Left lung (tissue), 4 donors: ENCODE measurements at regions not wholly inside any gene's neighbourhood (a gene's known extent, or its start where the extent isn't known, plus 50 kb on each side); places are given as distances from the start of the nearest gene placed in this dataset.

Experiments
- ATAC-seq: fragments of 200-7000 bp; cut with Tn5 transposase; one replicate; pipeline ENCODE4 v1.9.1; 2020; ENCODE audit warnings: moderate library complexity
- DNase-seq, 4 donors: peaks; one replicate each; pipeline ENCODE4 v3.0.0-alpha.2; 2013 to 2020
- H3K27ac ChIP-seq, 2 donors: fragments of 200-600 bp; sonication (generic) in 1 of 2; one replicate each; pipeline versions ENCODE4 v1.5.0 to v1.8.0; 2020 to 2021
- H3K27me3 ChIP-seq, 2 donors: fragments of 200-600 bp; sonication (generic) in 1 of 2; one replicate each; pipeline versions ENCODE4 v1.5.0 to v1.8.0; 2020 to 2021
- H3K36me3 ChIP-seq, 2 donors: fragments of 200-600 bp; sonication (generic) in 1 of 2; one replicate each; pipeline versions ENCODE4 v1.5.0 to v1.8.0; 2020 to 2021
- H3K4me1 ChIP-seq, 2 donors: fragments of 200-600 bp; one replicate each; pipeline ENCODE4 v1.8.0; 2021
- H3K4me3 ChIP-seq, 2 donors: fragments of 200-600 bp; sonication (generic) in 1 of 2; one replicate each; pipeline versions ENCODE4 v1.5.0 to v1.8.0; 2020 to 2021; ENCODE audit warnings: mild to moderate bottlenecking in 1 of 2
- H3K9me3 ChIP-seq, 2 donors: fragments of 200-600 bp; sonication (generic) in 1 of 2; one replicate each; pipeline versions ENCODE4 v1.5.0 to v1.8.0; 2020 to 2021
- CTCF ChIP-seq, 2 donors: fragments of 200-600 bp; sonication (generic) in 1 of 2; IDR thresholded peaks; one replicate each; pipeline versions ENCODE4 v1.5.0 to v1.8.0; 2021; ENCODE audit warnings: antibody characterized with exemption in 2 of 2
- intact Hi-C, 2 donors: fragments of 100-400 bp; cut with DNase I; formaldehyde crosslinking; loops; one replicate each; pipeline versions ENCODE4 v1.11.2 to v1.14.2; 2022
- donor health status: DM: no; HTN: yes; CAD: no.
- donor health status: DM: no; HTN: no; CAD: no.

- TF ChIP-seq CTCF (IDR thresholded peaks at IDR 0.05), result no peak
- intact Hi-C loops, result no loop called here
Measured at GRCh38 chr3:70815817-70816216, 503.4 kb upstream of the MDFIC2 start.

DNA sequence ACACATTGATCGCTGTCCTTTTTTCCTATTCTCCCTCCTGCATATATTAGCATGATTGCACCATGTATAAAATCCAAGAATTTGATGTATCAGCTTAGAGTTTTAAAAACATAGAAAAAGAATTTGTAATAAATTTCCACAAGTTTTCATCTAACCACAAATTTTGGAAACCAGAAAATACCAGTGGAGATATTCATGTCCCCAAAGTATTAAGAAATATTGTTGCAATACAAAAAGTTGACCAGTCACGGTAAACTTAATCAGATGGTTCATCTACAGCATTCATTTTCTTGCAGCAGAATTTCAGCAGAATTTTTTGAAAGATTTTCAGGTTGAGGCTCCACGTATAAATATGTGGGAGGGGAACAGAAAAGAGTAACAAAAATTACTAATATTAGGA, 500.9 kb upstream of the MDFIC2 start:
- Histone ChIP-seq H3K27me3 (no peaks in the 10 kb centered on the region), H3K4me3 (no peak overlapping the region), H3K4me1 (no peaks in the 10 kb centered on the region), H3K9me3 (peaks cover 0 to 15% of the 10 kb centered on the region in 2 donors), H3K36me3 (no peaks in the 10 kb centered on the region), H3K27ac (no peak overlapping the region)
- ATAC-seq (no peak), DNase-seq (no peak)
- intact Hi-C loops, result no loop called here
- TF ChIP-seq CTCF (IDR thresholded peaks at IDR 0.05), result no peak

More at GRCh38 chr3:70815817-70816216, 503.4 kb upstream of the MDFIC2 start:
- no peak for ATAC-seq
- Histone ChIP-seq H3K27me3 (no peaks in the 10 kb centered on the region), H3K27ac (no peak overlapping the region), H3K4me3 (no peak overlapping the region), H3K9me3 (peaks cover 0 to 15% of the 10 kb centered on the region in 2 donors), H3K4me1 (no peaks in the 10 kb centered on the region), H3K36me3 (no peaks in the 10 kb centered on the region)
- DNase-seq, result no peak

GRCh38 chr3:70811880-70812279, 499.4 kb upstream of the MDFIC2 start:
- Histone ChIP-seq H3K27me3 (no peaks in the 10 kb centered on the region), H3K4me3 (no peak overlapping the region), H3K9me3 (peaks cover 0 to 8% of the 10 kb centered on the region in 2 donors), H3K27ac (no peak overlapping the region), H3K36me3 (no peaks in the 10 kb centered on the region), H3K4me1 (no peaks in the 10 kb centered on the region)
- DNase-seq, result peak in 2 of 4 donors; percentile 44 to 48
- intact Hi-C loops, result no loop called here
- ATAC-seq, result peak; percentile 67
- TF ChIP-seq CTCF (IDR thresholded peaks at IDR 0.05), result no peak

DNA sequence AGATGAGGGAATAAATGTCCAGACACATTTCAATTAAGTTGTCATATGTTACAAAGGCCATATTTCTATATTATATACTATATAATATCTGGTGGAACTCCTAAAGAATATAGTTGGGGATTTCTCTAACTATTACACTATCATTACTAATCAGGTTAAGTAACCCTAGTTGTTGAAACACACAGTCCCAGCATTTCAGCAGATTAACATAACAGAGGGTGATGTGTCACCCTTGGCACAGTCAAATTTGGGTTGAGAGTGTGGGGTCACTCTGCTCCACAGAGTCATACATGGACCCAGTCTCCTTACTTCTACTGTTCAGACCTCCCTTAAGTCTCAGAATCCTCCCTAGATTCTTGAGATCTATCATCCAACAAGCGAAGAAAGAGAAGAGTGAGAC, 496.4 kb upstream of the MDFIC2 start:
- Histone ChIP-seq H3K4me3 (no peak overlapping the region), H3K27me3 (no peaks in the 10 kb centered on the region), H3K27ac (no peak overlapping the region), H3K36me3 (no peaks in the 10 kb centered on the region), H3K9me3 (no peaks in the 10 kb centered on the region), H3K4me1 (no peaks in the 10 kb centered on the region)
- no peak for ATAC-seq
- TF ChIP-seq CTCF (IDR thresholded peaks at IDR 0.05), result no peak
- intact Hi-C loops, result no loop called here
- no peak for DNase-seq

DNA sequence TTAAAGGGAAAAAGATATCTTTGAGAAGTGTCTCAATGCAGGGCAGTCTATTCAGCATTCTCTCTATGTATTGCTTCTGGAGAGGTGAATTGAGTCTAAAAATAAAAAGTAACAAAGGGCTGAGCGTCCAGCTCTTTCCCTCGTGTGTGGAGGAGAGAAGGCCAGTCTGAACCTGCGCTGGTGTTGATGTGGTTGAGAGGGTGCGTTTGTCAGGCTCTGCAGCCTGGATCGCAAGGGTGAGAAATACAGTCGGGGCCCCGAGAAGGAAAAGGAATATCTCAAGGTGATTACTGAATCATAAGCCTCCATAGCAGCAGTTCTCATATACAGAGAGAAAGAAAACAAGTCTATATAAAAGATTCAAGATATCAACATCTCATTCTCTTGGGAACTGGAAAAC, 494.1 kb upstream of the MDFIC2 start:
- Histone ChIP-seq H3K4me1 (no peaks in the 10 kb centered on the region), H3K9me3 (no peaks in the 10 kb centered on the region), H3K27ac (no peak overlapping the region), H3K4me3 (no peak overlapping the region), H3K36me3 (no peaks in the 10 kb centered on the region), H3K27me3 (no peaks in the 10 kb centered on the region)
- DNase-seq (no peak), ATAC-seq (no peak)
- intact Hi-C loops, result no loop called here
- TF ChIP-seq CTCF (IDR thresholded peaks at IDR 0.05), result no peak
